ENCODE measurements at regions not wholly inside any gene's neighbourhood (a gene's known extent, or its start where the extent isn't known, plus 50 kb on each side); places are given as distances from the start of the nearest gene placed in this dataset.

DNA sequence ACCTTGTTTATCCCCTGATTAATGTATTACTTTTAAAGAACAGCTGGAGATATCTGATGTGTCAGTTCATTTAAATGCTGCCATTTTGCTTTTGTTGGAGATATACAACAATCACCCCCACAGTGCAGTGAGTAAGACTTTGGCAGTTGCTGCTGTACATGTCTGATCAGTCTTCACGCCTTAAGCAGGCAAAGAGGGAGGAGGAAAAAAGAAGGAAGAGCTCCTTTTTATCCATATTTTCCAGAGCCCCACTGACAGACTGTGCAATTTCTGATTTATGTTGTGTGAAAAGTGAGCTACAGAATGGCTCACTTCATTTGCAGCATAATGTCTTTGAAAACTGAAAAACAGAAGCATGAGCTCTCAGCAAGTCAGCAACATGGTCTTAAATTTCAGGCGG, 319.7 kb upstream of the LRIG3 start:
- WGBS (ENCODE audit: insufficient coverage, insufficient replicate concordance, low lambda C conversion rate, missing lambda C conversion rate) = 45% methylated on average over 2 of the region's 2 CpGs
- no peaks in the 10 kb centered on the region for H3K79me2 ChIP-seq (ENCODE audit: control insufficient read depth, insufficient read depth, low read length)
- H3K27me3 ChIP-seq (replicated peaks in 1 of 2; ENCODE audit: control insufficient read depth in 2 of 2, insufficient read depth in 2 of 2, low read length in 1 of 2) = no peaks in the 10 kb centered on the region
- no peaks in the 10 kb centered on the region for H3K9me3 ChIP-seq (replicated peaks; ENCODE audit: control insufficient read depth, insufficient read depth, low read length)
- no TSS peak for BruUV-seq (replicated peaks)
- in situ Hi-C loops (cut with MboI) (no loop called here), intact Hi-C loops (cut with micrococcal nuclease; ENCODE audit: unreplicated experiment) (no loop called here)
- SMC1A ChIA-PET (ENCODE audit: uncharacterized antibody, unreplicated experiment) = no interaction called here
- DNase-seq (ENCODE audit: low read depth, low spot score) (no peak), FAIRE-seq (no peak), ATAC-seq (no peak)
- POLR2A ChIA-PET = interaction anchor here (0.6 kb wide), 1 partner anchor 1248 kb away, joined by 3 read pairs; no protein-coding TSS in a partner anchor
- H3K27ac ChIP-seq (ENCODE audit: control insufficient read depth, insufficient read depth) = no peak overlapping the region
- CTCF ChIA-PET = no interaction called here
- H2AFZ ChIP-seq (ENCODE audit: control insufficient read depth, low read depth, low read length) = no peak overlapping the region
- no peak overlapping the region for H3K9ac ChIP-seq (ENCODE audit: control insufficient read depth, insufficient read depth, low read length)
- RAD21 ChIA-PET (ENCODE audit: unreplicated experiment) = no interaction called here
- no peak overlapping the region for H3K4me2 ChIP-seq (ENCODE audit: control insufficient read depth, insufficient read depth)
- H3K4me1 ChIP-seq (ENCODE audit: control insufficient read depth, insufficient read depth, low read length) = no peaks in the 10 kb centered on the region
- no peaks in the 10 kb centered on the region for H4K20me1 ChIP-seq (ENCODE audit: control insufficient read depth, insufficient read depth)
- H3K36me3 ChIP-seq (ENCODE audit: control insufficient read depth in 2 of 2, insufficient read depth in 2 of 2, low read length in 1 of 2) = no peaks in the 10 kb centered on the region
- no peak overlapping the region for H3K4me3 ChIP-seq
- TF ChIP-seq, protein P1, sequence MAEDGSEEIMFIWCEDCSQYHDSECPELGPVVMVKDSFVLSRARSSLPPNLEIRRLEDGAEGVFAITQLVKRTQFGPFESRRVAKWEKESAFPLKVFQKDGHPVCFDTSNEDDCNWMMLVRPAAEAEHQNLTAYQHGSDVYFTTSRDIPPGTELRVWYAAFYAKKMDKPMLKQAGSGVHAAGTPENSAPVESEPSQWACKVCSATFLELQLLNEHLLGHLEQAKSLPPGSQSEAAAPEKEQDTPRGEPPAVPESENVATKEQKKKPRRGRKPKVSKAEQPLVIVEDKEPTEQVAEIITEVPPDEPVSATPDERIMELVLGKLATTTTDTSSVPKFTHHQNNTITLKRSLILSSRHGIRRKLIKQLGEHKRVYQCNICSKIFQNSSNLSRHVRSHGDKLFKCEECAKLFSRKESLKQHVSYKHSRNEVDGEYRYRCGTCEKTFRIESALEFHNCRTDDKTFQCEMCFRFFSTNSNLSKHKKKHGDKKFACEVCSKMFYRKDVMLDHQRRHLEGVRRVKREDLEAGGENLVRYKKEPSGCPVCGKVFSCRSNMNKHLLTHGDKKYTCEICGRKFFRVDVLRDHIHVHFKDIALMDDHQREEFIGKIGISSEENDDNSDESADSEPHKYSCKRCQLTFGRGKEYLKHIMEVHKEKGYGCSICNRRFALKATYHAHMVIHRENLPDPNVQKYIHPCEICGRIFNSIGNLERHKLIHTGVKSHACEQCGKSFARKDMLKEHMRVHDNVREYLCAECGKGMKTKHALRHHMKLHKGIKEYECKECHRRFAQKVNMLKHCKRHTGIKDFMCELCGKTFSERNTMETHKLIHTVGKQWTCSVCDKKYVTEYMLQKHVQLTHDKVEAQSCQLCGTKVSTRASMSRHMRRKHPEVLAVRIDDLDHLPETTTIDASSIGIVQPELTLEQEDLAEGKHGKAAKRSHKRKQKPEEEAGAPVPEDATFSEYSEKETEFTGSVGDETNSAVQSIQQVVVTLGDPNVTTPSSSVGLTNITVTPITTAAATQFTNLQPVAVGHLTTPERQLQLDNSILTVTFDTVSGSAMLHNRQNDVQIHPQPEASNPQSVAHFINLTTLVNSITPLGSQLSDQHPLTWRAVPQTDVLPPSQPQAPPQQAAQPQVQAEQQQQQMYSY (CRISPR knock-in tag; IDR thresholded peaks at IDR 0.05) = no peak
- no peak for TF ChIP-seq CHD2 (IDR thresholded peaks at IDR 0.05; ENCODE audit: borderline replicate concordance, low read depth, low read length)
- no peak for TF ChIP-seq CREM (IDR thresholded peaks at IDR 0.05; ENCODE audit: low read depth)
- TF ChIP-seq ZBTB4 (CRISPR knock-in tag; IDR thresholded peaks at IDR 0.05) = no peak
- no peak for TF ChIP-seq BHLHE40 (IDR thresholded peaks at IDR 0.05; ENCODE audit: borderline replicate concordance in 1 of 2, low read depth in 2 of 2, low read length in 1 of 2)
- no peak for TF ChIP-seq FOXK2 (IDR thresholded peaks at IDR 0.05)
- TF ChIP-seq CHD1 (IDR thresholded peaks at IDR 0.05; ENCODE audit: low read depth, low read length) = no peak
- TF ChIP-seq, protein P2, sequence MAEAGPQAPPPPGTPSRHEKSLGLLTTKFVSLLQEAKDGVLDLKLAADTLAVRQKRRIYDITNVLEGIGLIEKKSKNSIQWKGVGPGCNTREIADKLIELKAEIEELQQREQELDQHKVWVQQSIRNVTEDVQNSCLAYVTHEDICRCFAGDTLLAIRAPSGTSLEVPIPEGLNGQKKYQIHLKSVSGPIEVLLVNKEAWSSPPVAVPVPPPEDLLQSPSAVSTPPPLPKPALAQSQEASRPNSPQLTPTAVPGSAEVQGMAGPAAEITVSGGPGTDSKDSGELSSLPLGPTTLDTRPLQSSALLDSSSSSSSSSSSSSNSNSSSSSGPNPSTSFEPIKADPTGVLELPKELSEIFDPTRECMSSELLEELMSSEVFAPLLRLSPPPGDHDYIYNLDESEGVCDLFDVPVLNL (IDR thresholded peaks at IDR 0.05; ENCODE audit: low read depth, low read length) = no peak
- no peak for TF ChIP-seq STAT1 (conservative IDR thresholded peaks at IDR 0.05)
- no peak for TF ChIP-seq RAD51 (IDR thresholded peaks at IDR 0.05)
- TF ChIP-seq RAD21 (IDR thresholded peaks at IDR 0.05; ENCODE audit: insufficient read depth, low read depth, low read length) = no peak
- TF ChIP-seq ZNF217 (IDR thresholded peaks at IDR 0.05) = no peak
- TF ChIP-seq, protein P3, sequence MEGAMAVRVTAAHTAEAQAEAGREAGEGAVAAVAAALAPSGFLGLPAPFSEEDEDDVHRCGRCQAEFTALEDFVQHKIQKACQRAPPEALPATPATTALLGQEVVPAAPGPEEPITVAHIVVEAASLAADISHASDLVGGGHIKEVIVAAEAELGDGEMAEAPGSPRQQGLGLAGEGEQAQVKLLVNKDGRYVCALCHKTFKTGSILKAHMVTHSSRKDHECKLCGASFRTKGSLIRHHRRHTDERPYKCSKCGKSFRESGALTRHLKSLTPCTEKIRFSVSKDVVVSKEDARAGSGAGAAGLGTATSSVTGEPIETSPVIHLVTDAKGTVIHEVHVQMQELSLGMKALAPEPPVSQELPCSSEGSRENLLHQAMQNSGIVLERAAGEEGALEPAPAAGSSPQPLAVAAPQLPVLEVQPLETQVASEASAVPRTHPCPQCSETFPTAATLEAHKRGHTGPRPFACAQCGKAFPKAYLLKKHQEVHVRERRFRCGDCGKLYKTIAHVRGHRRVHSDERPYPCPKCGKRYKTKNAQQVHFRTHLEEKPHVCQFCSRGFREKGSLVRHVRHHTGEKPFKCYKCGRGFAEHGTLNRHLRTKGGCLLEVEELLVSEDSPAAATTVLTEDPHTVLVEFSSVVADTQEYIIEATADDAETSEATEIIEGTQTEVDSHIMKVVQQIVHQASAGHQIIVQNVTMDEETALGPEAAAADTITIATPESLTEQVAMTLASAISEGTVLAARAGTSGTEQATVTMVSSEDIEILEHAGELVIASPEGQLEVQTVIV (IDR thresholded peaks at IDR 0.05; ENCODE audit: borderline replicate concordance, partially characterized antibody) = no peak

Measured in GM12878 (cell line).